H1 (cell line): ENCODE measurements at regions not wholly inside any gene's neighbourhood (a gene's known extent, or its start where the extent isn't known, plus 50 kb on each side); places are given as distances from the start of the nearest gene placed in this dataset.

Experiments
- CTCF ChIA-PET: fragments of 300-600 bp; sonication (Branson Sonifier 250); formaldehyde crosslinking; loops from one replicate; lab custom pipeline; 2021; ENCODE audit not compliant: partially characterized antibody; lab: Charles Lee
- POLR2A ChIA-PET: fragments of 300-600 bp; sonication (Branson Sonifier 250); formaldehyde crosslinking; loops from one replicate; lab custom pipeline; 2021; ENCODE audit warnings: inconsistent platforms; ENCODE audit not compliant: partially characterized antibody; lab: Charles Lee
- DNase-seq, 2 experiments: peaks; one replicate each; pipeline versions ENCODE4 v3.0.0 to v3.0.0-alpha.2; 2010 to 2022; ENCODE audit warnings: low spot score in 2 of 2, low read depth in 1 of 2, mixed read lengths in 1 of 2
- FAIRE-seq: peaks from 2 replicates; lab custom pipeline; 2011; peaks lifted over from hg19 to GRCh38; lab: Jason Lieb, UNC
- H2AFZ ChIP-seq: 2 replicates; pipeline ENCODE4 v1.8.1; 2012; ENCODE audit warnings: low read length, inconsistent platforms
- H2AK5ac ChIP-seq: 2 replicates; pipeline ENCODE4 v1.6.1; 2013; ENCODE audit warnings: low read depth, low read length
- H2BK120ac ChIP-seq: replicated peaks from 2 replicates; pipeline ENCODE3; 2013; ENCODE audit warnings: low read depth, low read length, inconsistent platforms
- H2BK12ac ChIP-seq: 2 replicates; pipeline ENCODE4 v1.6.1; 2013; ENCODE audit warnings: low read depth, low read length
- H2BK15ac ChIP-seq: 2 replicates; pipeline ENCODE4 v1.6.1; 2013; ENCODE audit warnings: low read length
- H2BK20ac ChIP-seq: 2 replicates; pipeline ENCODE4 v1.6.1; 2013; ENCODE audit warnings: low read length
- H2BK5ac ChIP-seq: 2 replicates; pipeline ENCODE4 v1.6.1; 2013; ENCODE audit warnings: low read depth, low read length
- H3K14ac ChIP-seq: 2 replicates; pipeline ENCODE4 v1.6.1; 2013; ENCODE audit warnings: inconsistent platforms; ENCODE audit not compliant: insufficient read length
- H3K18ac ChIP-seq: 2 replicates; pipeline ENCODE4 v1.6.1; 2013; ENCODE audit warnings: low read length; ENCODE audit errors: extremely low read depth
- H3K23ac ChIP-seq: 2 replicates; pipeline ENCODE4 v1.6.1; 2013; ENCODE audit warnings: inconsistent platforms; ENCODE audit not compliant: insufficient read length
- H3K23me2 ChIP-seq: 2 replicates; pipeline ENCODE4 v1.6.1; 2013; ENCODE audit warnings: low read depth, low read length
- H3K27ac ChIP-seq: 2 replicates; pipeline ENCODE4 v1.6.1; 2011; ENCODE audit warnings: low read depth, low read length, inconsistent platforms
- H3K27me3 ChIP-seq, 4 experiments: replicated peaks in 1 of 4; 1 replicate in 1 of 4; 2 replicates in 3 of 4; pipeline versions ENCODE4 v1.6.1 to v1.8.1; 2011 to 2013; ENCODE audit warnings: low read length in 3 of 4, mild to moderate bottlenecking in 3 of 4, inconsistent platforms in 2 of 4, mixed read lengths in 2 of 4, moderate library complexity in 1 of 4; ENCODE audit not compliant: control insufficient read depth in 3 of 4, insufficient read depth in 3 of 4; ENCODE audit errors: extremely low read depth in 1 of 4
- H3K36me3 ChIP-seq, 4 experiments: 2 replicates each; pipeline versions ENCODE4 v1.6.1 to v1.8.1; 2011 to 2013; ENCODE audit warnings: mild to moderate bottlenecking in 4 of 4, low read length in 3 of 4, moderate library complexity in 2 of 4, control low read depth in 1 of 4, inconsistent platforms in 1 of 4; ENCODE audit not compliant: insufficient read depth in 4 of 4, control insufficient read depth in 2 of 4
- H3K4ac ChIP-seq: replicated peaks from 2 replicates; pipeline ENCODE3; 2013; ENCODE audit warnings: low read length, low read depth, mixed read lengths, inconsistent platforms; ENCODE audit not compliant: insufficient read length
- H3K4me1 ChIP-seq, 4 experiments: replicated peaks in 1 of 4; 1 replicate in 1 of 4; 2 replicates in 3 of 4; pipeline versions ENCODE4 v1.6.1 to v1.8.1; 2011 to 2013; ENCODE audit warnings: low read length in 3 of 4, inconsistent platforms in 2 of 4, mixed read lengths in 1 of 4; ENCODE audit not compliant: insufficient read depth in 4 of 4, control insufficient read depth in 3 of 4
- H3K4me2 ChIP-seq, 2 experiments: 2 replicates each; pipeline versions ENCODE4 v1.6.1 to v1.8.1; 2011 to 2013; ENCODE audit warnings: low read depth in 2 of 2, low read length in 2 of 2, control low read depth in 1 of 2, inconsistent platforms in 1 of 2, mild to moderate bottlenecking in 1 of 2; ENCODE audit not compliant: insufficient read depth in 1 of 2
- H3K4me3 ChIP-seq, 4 experiments: fragments of 200-600, 300-600 bp in 1 of 4; sonication (generic), shearing (Covaris generic), sonication (Bioruptor Twin) in 1 of 4; 2 replicates each; pipeline versions ENCODE4 v1.5.1 to v1.8.1; 2011 to 2016; ENCODE audit warnings: low read length in 4 of 4, low read depth in 3 of 4, control low read depth in 2 of 4, inconsistent platforms in 2 of 4, mild to moderate bottlenecking in 2 of 4, mixed read lengths in 1 of 4, moderate library complexity in 1 of 4; ENCODE audit not compliant: insufficient read depth in 2 of 4; ENCODE audit errors: extremely low read depth in 1 of 4
- H3K56ac ChIP-seq: replicated peaks from 2 replicates; pipeline ENCODE3; 2013; ENCODE audit warnings: low read depth, mild to moderate bottlenecking, mixed read lengths, low read length, inconsistent platforms; ENCODE audit not compliant: insufficient read length
- H3K79me1 ChIP-seq: 2 replicates; pipeline ENCODE4 v1.6.1; 2013; ENCODE audit warnings: low read depth, low read length, control low read depth
- H3K79me2 ChIP-seq, 2 experiments: 2 replicates each; pipeline versions ENCODE4 v1.6.1 to v1.8.1; 2012 to 2013; ENCODE audit warnings: low read length in 2 of 2, mild to moderate bottlenecking in 2 of 2, inconsistent platforms in 1 of 2; ENCODE audit not compliant: insufficient read depth in 2 of 2, control insufficient read depth in 1 of 2
- H3K9ac ChIP-seq, 4 experiments: replicated peaks in 1 of 4; 1 replicate in 1 of 4; 2 replicates in 3 of 4; pipeline versions ENCODE4 v1.6.1 to v1.8.1; 2011 to 2013; ENCODE audit warnings: low read depth in 3 of 4, low read length in 3 of 4, control low read depth in 2 of 4, mild to moderate bottlenecking in 2 of 4, moderate library complexity in 2 of 4, inconsistent platforms in 1 of 4; ENCODE audit errors: extremely low read depth in 1 of 4
- H3K9me3 ChIP-seq, 2 experiments: 2 replicates each; pipeline versions ENCODE4 v1.6.1 to v1.8.1; 2012 to 2013; ENCODE audit warnings: mild to moderate bottlenecking in 2 of 2, moderate library complexity in 2 of 2, control low read depth in 1 of 2, inconsistent platforms in 1 of 2, low read depth in 1 of 2, low read length in 1 of 2, mixed read lengths in 1 of 2; ENCODE audit not compliant: insufficient read depth in 2 of 2
- H4K20me1 ChIP-seq, 2 experiments: replicated peaks in 1 of 2; 2 replicates each; pipeline versions ENCODE3 to v1.8.1; 2011 to 2013; ENCODE audit warnings: inconsistent platforms in 2 of 2, low read length in 2 of 2, mild to moderate bottlenecking in 1 of 2; ENCODE audit not compliant: insufficient read depth in 2 of 2, control insufficient read depth in 1 of 2
- H4K5ac ChIP-seq: 2 replicates; pipeline ENCODE4 v1.6.1; 2013; ENCODE audit warnings: low read length, low read depth, mixed read lengths, inconsistent platforms; ENCODE audit not compliant: insufficient read length
- H4K8ac ChIP-seq: 2 replicates; pipeline ENCODE4 v1.8.0; 2013; ENCODE audit warnings: mild to moderate bottlenecking, moderate library complexity, low read length, inconsistent platforms; ENCODE audit not compliant: insufficient read depth; ENCODE audit errors: extremely low read depth
- H4K91ac ChIP-seq: replicated peaks from 2 replicates; pipeline ENCODE3; 2013; ENCODE audit warnings: low read length, mixed read lengths, inconsistent platforms; ENCODE audit not compliant: insufficient read length
- EP300 ChIP-seq, 2 experiments: IDR thresholded peaks; 1 replicate in 1 of 2; 2 replicates in 1 of 2; pipeline ENCODE4 v1.6.1; 2011 to 2012; ENCODE audit warnings: low read depth in 2 of 2, low read length in 2 of 2, mild to moderate bottlenecking in 2 of 2, borderline replicate concordance in 1 of 2, inconsistent platforms in 1 of 2, moderate library complexity in 1 of 2
- EZH2 ChIP-seq: fragments of 200-600 bp; sonication (generic); IDR thresholded peaks from 2 replicates; pipeline ENCODE4 v1.7.1; 2012; ENCODE audit warnings: low read depth, mild to moderate bottlenecking, moderate library complexity, low read length, inconsistent platforms; ENCODE audit not compliant: severe bottlenecking
- HDAC6 ChIP-seq: IDR thresholded peaks from one replicate; pipeline ENCODE4 v1.7.1; 2012; ENCODE audit warnings: low read depth, mild to moderate bottlenecking, inconsistent platforms, low read length, moderate library complexity
- POU5F1 ChIP-seq: IDR thresholded peaks from 2 replicates; pipeline ENCODE4 v1.6.1; 2011; ENCODE audit warnings: low read depth, mild to moderate bottlenecking, low read length, moderate library complexity
- SAP30 ChIP-seq: fragments of 300-600 bp; sonication (generic); IDR thresholded peaks from 2 replicates; pipeline ENCODE4 v1.7.1; 2012; ENCODE audit warnings: low read length, moderate library complexity, mild to moderate bottlenecking, inconsistent platforms; ENCODE audit not compliant: insufficient read depth, insufficient replicate concordance
- SIRT6 ChIP-seq: IDR thresholded peaks from one replicate; pipeline ENCODE4 v1.7.1; 2012; ENCODE audit warnings: low read length, inconsistent platforms
- SUZ12 ChIP-seq: fragments of 200-600 bp; sonication (generic); IDR thresholded peaks from 2 replicates; pipeline ENCODE4 v1.6.1; 2012; ENCODE audit warnings: mild to moderate bottlenecking, inconsistent platforms, low read length, moderate library complexity, mixed read lengths
- WGBS, 2 experiments: shearing (Covaris generic) in 1 of 2; methylation state at CpG; one replicate each; pipeline versions ENCODE4 v1.1.6 to v1.1.7; 2013 to 2015; ENCODE audit warnings: low lambda C conversion rate in 2 of 2, mixed read lengths in 2 of 2, inconsistent platforms in 1 of 2, low coverage in 1 of 2, missing lambda C conversion rate in 1 of 2; ENCODE audit not compliant: insufficient replicate concordance in 2 of 2, insufficient coverage in 1 of 2, insufficient read length in 1 of 2; ENCODE audit errors: extremely low coverage in 1 of 2, missing lambda C conversion rate in 1 of 2; 5-methylcytosine and 5-hydroxymethylcytosine counted together

DNA sequence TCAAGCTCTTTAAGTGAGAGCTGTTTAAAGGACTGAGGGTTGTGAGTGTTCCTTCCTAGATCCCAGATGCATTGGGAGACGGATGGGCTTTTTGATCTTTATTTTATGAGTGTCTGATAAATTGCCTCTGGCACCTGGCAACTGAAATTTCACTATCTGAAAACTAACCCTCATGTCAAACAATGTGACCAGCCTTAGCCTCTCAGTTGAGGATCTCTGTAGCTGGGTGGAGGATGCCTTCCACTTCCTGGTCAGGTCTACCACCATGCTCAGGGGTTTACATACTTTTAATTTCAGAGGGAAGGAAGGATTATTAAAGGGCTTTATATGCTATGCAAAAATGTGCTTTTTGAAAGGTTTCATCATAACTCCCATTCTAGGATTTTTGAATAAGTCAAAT, 70.5 kb upstream of the NT5C1B start:
- Histone ChIP-seq H3K4me1 (no peaks in the 10 kb centered on the region; a peak in 1 of 7 replicates), H2BK20ac (no peak overlapping the region), H3K79me2 (no peaks in the 10 kb centered on the region), H3K4me2 (no peak overlapping the region), H2BK12ac (no peak overlapping the region), H2BK5ac (no peak overlapping the region), H2BK15ac (no peak overlapping the region), H3K4me3 (no peak overlapping the region), H3K56ac (no peak overlapping the region), H3K4ac (no peak overlapping the region), H3K23ac (no peak overlapping the region), H3K14ac (no peak overlapping the region), H2BK120ac (no peak overlapping the region), H3K9me3 (no peaks in the 10 kb centered on the region), H3K27ac (no peak overlapping the region), H3K23me2 (no peaks in the 10 kb centered on the region), H3K9ac (no peak overlapping the region), H3K27me3 (no peaks in the 10 kb centered on the region), H4K20me1 (no peaks in the 10 kb centered on the region), H4K91ac (no peak overlapping the region), H2AFZ (no peak overlapping the region), H3K79me1 (no peaks in the 10 kb centered on the region), H4K8ac (no peak overlapping the region), H3K18ac (no peak overlapping the region), H4K5ac (no peak overlapping the region), H2AK5ac (no peak overlapping the region), H3K36me3 (no peaks in the 10 kb centered on the region)
- WGBS, 2 experiments = 91% methylated on average over 1 of the region's 1 CpG; no CpG with 5 or more reads in 1 of the 2 experiments
- TF ChIP-seq SUZ12 (no peak), POU5F1 (no peak), SIRT6 (no peak), HDAC6 (no peak), EP300 (IDR thresholded peaks at IDR 0.05; ENCODE audit: borderline replicate concordance in 1 of 2, low read depth in 2 of 2, low read length in 2 of 2) (no peak), SAP30 (no peak), EZH2 (no peak)
- DNase-seq (no peak), FAIRE-seq (no peak)
- CTCF ChIA-PET = interaction anchor here (0.9 kb wide), 1 partner anchor 14 kb away, joined by 3 read pairs; no protein-coding TSS in a partner anchor
- POLR2A ChIA-PET = no interaction called here
